ENCODE measurements at regions not wholly inside any gene's neighbourhood (a gene's known extent, or its start where the extent isn't known, plus 50 kb on each side); places are given as distances from the start of the nearest gene placed in this dataset.

- TF ChIP-seq POLR2A (IDR thresholded peaks at IDR 0.05) = no peak
- no peak for TF ChIP-seq CTCF (IDR thresholded peaks at IDR 0.05 in 8 of 11, conservative IDR thresholded peaks at IDR 0.05 in 3 of 11)
- no peak for TF ChIP-seq POLR2AphosphoS5 (IDR thresholded peaks at IDR 0.05)
These were observed 592.7 kb upstream of the SLC35B3 start for GRCh38 chr6:9028086-9028485.

Data from spleen (tissue), 7 donors.